DND-41 (cell line): ENCODE measurements at regions not wholly inside any gene's neighbourhood (a gene's known extent, or its start where the extent isn't known, plus 50 kb on each side); places are given as distances from the start of the nearest gene placed in this dataset.

Experiments
- CTCF ChIP-seq: IDR thresholded peaks from 2 replicates; pipeline ENCODE4 v1.5.1; 2012; ENCODE audit warnings: borderline replicate concordance, low read length, moderate library complexity, mild to moderate bottlenecking; ENCODE audit not compliant: poor library complexity, severe bottlenecking; ENCODE audit errors: extremely low read depth
- EZH2 ChIP-seq: IDR thresholded peaks from 3 replicates; pipeline ENCODE4 v1.6.1; 2012; ENCODE audit warnings: borderline replicate concordance, low read depth, mild to moderate bottlenecking, moderate library complexity, low read length, inconsistent platforms; ENCODE audit not compliant: severe bottlenecking

DNA sequence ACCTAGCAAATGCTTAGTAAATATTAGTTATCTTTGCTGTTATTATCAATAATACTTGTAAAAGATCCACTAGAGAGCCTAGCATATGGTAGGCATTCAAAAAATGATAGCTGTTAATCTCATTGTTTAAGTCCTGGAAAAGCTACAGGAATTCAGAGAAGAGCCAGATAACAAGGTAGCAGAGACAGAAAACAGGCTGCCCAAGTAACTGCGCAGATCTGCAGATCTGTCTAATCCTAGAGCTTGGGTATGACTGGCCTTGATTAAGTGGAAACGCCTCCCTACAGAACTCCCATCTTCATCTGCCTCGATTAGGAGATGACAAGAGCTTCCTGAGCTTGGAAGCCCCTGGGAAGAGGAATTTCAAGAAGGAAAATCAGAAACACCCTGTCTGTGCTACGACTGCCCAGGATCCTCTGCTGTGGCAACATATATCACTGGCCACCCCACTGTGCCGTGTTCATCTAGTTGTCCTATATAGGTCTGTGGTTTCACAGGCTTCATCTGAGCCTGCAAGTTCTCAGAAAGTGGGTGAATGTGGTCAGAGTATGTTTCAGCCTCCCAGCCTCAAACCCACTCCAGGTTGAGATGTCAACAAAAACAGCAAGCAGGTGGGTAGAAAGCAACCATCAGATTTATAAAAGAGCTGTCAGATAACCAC, 151.5 kb upstream of the PKDCC start:
- TF ChIP-seq CTCF: no peak
- TF ChIP-seq EZH2: no peak
